T-helper 22 cell (primary cell): ENCODE measurements at regions not wholly inside any gene's neighbourhood (a gene's known extent, or its start where the extent isn't known, plus 50 kb on each side); places are given as distances from the start of the nearest gene placed in this dataset.

Experiments
- DNase-seq: peaks from one replicate; pipeline ENCODE4 v3.0.0-alpha.2; 2020; ENCODE audit warnings: low read depth

DNA sequence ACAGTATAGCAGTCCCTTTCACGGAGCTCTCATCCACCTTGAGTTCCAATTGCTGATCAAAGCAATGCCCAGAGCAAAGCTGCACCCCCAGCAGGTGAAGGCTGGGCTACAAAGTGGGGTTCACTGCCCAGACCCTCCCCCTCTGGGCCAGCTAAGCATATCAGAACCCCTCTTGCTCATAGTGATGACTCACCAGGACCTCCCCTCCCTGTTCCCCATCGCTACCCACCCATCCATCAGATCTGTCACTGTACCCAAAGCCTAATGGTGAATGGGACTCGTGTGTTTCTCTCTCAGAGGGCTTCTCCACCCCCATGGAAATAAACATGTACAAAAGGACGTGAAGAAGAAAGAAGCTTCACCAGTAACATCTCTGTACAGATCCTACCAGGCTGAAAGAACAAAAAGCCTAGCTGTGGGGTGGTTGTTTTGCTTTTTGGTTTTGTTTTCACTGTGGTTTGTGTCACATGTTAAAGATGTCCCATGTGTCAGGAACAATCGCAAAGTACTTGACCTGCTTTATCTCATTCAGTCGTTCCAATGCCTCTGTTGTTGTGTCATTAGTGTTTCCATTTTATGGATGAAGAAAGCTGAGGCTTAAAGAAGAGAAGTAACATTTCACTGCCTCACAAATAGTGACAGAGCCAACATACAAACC lies 518.5 kb downstream of the CD83 start:
- DNase-seq: no peak

DNA sequence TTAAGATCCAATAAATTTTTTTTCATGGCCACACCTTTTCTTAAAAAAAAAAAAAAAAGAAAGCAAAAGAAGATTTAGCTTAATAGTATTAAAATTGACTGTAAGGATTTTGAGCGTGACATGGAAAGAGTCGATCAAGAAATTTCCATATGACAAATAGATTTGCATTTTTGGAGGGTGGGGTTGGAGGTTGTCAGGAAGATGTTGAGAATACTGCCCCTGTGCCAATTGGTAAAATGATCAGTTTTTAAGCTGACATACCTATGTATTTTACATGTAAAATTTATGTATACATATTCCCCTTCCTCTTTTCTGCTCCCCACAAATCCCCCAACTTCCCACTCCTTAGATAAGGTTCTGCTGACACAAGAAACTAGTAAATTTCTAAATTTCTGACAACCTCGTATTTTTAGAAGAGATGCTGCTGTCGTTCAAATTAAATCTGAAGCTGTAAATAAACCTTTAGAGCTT lies 520.9 kb downstream of the CD83 start:
- DNase-seq: no peak

DNA sequence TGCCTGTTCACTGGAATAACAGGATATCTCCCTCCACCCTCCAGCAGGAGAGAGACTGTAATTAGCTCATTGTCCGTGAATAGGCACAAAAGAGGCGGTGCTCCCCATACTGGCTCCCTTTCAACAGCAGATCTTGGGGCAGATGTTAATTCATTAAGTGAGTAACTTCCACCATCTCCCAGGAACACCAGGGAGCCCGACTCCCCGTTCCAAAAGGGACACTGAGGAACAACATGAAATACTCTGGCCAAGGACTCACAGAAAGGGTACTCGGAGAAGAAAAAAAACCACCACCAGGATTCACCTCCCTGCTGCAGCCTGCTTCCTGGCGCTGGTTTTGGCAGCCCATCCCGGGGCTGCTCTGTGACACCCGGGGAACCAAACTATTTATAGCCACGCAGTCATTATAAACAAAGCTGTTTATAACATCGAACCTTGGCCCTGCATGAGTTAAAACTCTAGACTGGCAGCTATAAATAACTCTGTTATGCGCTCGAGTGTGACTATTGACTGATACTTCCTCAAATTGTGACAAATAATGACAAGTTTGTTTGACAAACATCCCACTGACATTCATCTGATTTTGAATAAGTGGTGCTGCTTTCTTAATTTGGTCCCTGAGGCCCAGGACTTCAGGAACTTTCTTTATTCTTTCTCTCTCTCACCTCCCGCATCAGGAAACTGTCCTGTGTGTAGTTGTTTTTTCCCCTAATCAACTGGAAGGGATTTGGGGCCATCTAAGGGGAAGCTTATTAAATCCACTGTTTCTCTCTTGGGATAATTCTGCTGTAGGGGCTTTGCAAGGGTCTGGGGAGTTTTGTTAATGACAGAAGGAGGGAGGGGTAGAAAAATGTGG lies 521.6 kb downstream of the CD83 start:
- DNase-seq: no peak

DNA sequence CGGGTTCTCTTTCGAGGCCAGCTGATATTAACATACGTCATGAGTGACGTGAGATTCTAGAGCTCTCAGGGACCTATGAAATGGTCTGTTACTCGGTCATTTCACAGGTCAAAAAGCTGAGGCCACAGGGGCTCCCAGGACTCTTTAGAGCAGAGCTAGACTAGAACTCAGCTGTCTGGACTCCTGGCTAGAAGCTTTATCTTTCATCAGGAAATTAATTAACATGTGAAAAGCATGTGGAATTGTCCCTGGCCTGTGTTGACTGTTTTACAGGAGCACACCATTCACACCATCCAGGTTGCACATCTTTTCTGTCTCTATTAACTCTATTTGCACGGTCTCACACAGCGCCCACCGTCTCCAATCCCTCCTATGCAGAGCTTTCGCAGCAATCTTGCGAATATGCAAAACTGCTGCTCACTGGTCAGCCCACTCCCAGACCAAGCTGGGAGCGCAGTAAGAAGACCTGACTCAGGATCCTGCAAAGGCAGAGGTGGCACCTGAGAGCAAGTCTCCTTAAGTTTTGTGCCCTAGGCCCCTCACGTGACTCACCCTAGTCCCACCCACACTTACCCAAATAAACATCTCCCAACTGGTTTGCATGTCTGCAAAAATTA lies 522.5 kb downstream of the CD83 start:
- no peak for DNase-seq

DNA sequence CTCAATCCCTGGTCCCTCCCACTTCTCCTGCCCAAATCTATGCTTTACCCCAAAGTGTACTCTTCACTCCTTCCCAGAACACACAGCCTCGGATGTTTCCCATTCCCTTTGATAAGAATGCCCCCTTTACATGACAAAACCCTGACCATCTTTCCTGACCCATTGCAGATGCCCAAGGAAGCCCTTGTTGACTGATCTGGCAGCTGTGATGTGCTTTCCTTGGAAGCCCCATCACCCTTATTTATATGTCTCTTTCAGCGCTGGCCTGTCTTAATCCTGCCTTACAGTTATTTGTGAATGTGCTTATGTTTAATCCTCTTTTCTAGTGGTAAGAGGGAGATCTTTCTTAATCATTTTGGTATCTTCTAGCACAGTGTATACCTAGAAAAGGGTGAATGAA lies 523.1 kb downstream of the CD83 start:
- no peak for DNase-seq

DNA sequence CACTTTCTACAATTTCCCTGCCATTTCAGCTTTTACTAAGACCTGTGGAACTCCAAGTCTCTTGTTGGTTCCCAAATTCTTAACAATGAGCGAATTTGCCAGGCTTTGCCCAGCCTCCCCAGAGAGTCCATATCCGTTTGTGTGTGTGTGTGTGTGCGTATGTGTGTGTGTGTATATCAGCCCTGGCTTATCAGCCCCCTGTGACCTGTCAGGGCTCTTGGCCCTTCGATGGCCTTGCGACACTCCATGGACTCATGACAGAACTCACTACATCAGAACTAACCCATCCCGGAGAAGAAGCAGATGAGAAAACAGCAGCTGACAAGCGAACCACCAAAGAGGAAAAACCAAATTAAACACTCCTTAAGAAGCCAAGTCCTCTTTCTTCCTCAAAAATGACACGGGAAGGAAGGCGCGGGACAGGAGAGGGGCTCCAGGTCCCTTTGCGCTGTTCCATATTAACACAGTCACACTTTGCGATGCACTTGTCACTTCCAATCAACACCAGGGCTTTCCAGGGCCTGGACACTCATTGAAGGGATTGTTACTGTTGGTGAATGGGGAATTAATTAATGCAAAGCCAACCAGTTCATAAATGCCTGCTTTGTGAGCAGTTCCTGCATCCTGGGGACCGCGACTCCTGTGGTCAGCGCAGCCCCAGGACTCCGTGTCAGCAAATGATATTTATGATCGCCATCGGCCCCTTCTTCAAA lies 524.0 kb downstream of the CD83 start:
- no peak for DNase-seq

DNA sequence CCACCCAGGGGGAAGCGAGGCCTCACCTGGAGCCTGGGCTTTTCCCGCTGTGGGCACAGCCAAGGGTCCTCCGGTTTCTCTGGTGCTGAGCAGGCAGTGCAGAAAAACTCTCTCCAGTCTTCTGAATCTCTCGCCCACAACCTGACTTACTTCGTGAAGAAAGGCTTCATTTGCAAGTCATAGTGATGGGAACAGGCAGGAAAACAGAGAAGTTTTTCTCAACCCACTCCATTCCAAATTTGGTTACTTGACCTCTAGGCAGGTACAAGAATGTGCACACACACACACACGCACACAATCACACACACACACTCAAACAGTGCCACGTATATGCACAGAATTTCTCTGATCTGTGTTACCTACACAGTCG lies 524.5 kb downstream of the CD83 start:
- DNase-seq: no peak

DNA sequence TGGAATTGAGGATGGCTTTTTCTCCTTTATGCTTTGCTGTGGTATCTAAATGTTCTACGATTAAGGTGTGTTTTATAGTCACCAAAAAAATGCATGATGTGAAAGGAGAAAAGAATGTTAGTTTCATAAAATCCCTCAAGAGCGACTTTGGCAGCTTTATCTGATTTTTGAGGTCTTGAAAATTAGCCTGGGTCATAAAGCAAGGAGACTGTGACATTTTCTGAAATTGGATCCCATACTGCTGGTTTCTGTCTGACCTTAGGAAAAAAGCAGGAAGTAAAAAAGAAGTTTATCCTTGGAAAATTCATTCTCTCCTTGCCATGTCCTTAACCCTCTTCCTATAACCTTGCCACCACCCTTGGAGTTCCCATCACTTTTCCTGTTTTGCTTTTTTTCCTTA lies 525.3 kb downstream of the CD83 start:
- no peak for DNase-seq

DNA sequence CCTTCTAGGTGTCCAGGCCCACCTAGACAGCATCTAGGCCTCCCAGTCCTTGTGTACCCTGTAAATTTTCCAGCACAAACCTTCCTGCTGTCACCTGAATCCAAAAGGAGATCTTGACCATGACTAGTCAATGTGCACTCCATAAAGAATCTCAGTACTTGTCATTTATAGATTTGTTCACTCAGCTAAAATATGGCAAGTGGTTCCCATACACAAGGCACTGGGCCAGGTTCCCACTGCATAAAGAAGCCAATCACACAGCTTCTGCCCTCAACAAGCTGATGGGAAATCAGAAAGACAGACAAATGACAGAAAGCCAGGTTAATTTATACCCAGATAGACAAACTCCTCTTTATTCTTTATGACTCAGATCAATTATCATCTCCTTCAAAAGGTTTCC lies 526.8 kb downstream of the CD83 start:
- no peak for DNase-seq

DNA sequence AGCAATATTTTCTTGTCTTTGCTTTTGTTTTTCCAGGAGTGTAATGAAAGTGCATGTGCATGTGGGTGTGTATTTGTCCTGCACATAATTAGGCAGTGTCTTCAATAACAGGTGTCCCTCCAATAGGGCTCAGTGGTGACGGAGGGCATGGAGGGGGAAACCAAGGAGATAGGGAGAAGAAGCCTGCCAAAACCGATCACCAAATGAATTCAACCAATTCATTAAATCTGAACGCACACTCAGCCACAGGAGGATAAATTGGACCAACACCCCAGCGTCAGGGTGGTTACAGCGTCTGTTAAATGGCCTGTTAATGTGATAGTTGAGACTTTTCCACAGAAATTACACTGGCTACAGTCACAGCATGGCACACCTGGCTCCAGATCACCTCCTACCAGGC lies 527.6 kb downstream of the CD83 start:
- no peak for DNase-seq

DNA sequence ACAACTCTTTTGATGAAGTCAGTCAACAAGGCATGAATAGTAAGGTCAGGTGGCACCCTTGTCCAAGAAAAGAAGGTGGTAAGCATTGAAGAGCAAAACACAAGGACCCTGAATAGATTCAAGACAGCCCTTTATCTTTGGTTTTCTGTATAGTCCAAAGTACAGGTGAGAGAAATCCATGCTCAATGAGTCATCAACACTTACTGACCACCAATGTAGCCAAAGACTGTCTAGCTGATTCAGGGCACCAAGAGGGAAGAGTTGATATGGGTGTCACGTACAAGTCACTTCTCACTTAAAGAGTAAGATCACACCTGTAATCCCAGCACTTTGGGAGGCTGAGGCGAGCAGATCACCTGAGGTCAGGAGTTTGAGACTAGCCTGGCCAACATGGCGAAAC lies 528.3 kb downstream of the CD83 start:
- DNase-seq: no peak

DNA sequence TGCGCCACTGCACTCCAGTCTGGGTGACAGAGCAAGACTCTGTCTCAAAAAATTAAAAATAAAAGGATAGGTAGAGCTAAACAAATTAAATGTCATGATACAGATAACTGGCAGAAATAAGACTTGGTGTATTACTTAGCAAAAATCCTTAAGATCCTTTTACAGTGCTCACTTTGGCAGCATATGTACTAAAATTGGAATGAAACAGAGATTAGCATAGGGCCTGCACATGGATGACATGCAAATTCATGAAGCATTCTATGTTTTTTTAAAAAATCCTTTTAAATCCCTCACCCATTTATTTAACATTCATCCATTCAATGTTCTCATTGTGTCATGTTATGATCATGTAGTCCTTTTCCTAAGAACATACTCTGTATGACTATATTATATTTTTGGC lies 528.8 kb downstream of the CD83 start:
- no peak for DNase-seq

DNA sequence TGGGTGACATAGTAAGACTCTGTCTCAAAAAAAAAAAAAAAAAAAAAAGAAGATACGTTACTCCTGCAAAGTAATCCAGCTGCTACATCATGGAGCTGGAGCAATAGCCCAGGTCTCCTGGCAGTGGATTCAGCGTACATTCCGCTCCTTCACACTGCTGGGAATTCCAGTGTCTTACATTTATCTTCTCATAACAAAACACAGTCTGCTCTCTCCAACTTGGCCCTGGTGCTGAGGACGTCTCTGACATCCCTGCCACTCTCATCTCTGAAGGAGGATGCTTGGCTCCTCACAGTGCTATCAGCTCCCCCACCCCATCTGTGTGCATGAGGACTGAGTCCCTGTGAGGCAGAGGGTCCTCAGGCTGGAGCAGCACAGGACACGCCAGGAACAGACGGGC lies 529.8 kb downstream of the CD83 start:
- no peak for DNase-seq

DNA sequence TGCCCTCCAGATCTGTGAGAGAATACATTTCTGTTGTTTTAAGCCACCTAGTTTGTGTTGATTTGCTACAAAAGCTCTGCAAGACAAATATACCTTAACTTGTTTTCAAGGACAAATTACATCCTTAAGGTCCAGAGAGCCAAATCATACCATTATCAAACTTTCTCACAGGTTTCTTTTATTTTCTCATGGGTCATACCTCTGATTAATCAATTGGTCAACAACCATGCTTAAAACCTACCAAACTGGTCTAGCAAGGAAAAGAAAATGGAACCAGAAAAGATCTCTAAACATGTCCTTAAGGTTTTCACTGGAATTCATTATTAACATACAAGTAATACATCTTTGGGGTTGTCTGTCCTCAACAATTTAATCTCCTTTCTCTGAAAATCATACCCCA lies 535.0 kb downstream of the CD83 start:
- no peak for DNase-seq

DNA sequence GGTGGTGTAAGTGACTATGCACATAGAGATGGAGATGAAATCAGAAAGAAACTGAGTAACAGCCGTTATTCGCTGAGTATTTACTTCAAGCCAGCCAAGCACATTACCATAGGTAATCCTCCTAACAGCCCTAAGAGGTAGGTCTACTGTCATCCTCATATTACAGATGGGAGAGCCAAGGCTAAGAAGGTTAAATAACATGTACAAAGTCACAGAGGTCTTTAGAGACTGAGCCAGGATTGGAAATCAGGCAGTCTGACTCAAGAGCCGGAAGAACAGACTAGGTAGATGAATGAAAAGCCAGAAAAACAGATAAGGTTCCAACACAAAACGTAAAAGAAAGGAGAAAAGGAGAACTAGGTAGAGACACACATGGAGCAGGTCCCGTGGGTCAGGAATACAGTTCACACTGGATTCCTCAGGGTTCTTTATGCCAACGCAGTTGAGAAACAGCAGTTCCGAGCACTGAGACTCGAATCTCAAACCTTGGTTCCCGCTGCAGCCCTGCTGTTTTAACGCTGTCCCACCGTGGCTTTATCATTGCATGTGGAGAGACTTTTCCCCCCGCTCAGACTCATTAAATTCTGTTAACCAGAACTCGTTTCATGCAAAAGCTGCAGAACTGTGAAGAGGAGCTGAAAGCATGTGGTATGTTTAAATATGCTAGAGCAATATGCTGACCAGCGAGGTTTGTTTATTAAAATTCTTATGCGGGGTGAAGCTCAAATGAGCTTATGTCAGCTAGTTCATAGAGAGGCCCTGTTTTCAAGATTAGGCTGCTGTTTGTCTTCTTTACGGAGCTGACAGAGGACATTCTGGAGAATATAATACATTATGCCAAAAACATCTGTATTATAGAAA lies 537.9 kb downstream of the CD83 start:
- DNase-seq: no peak

DNA sequence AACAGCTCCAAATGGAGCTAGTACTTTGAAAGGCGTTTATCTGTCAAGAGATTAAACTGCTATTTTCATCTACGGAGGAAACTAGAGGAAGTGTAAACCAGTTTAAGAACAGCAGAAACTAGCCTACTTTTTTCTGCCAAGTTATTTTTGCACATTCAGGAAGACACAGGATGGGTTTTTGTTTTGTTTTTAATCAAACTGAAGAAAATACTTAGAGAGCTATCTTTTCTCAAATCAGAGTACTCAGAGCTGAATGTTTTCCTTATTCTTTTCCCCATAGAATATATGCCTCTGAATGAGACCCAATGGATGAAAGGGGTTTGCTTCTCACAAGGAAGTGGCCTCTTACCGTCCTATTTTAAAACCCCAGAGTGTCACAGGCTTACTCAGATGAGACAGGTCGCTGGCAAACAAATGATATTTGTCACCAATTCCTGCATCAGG lies 538.5 kb downstream of the CD83 start:
- no peak for DNase-seq

DNA sequence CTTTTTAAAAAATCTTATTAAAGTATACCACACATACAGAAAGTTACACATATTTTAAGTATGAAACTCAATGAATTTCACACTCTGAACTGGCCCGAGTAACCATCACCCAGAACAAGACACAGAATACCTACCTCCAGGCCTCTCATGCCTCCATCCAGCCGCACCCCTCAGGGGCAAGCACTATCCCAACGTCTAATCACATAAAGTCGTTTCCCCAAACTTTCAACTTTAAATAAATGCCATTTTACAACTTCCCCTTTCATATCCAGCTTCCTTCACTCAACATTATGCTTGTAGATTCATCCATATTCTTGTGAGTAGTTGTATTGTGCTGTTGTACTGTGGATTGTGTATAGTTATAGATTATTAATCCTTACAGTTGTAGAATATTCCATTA lies 539.1 kb downstream of the CD83 start:
- no peak for DNase-seq

DNA sequence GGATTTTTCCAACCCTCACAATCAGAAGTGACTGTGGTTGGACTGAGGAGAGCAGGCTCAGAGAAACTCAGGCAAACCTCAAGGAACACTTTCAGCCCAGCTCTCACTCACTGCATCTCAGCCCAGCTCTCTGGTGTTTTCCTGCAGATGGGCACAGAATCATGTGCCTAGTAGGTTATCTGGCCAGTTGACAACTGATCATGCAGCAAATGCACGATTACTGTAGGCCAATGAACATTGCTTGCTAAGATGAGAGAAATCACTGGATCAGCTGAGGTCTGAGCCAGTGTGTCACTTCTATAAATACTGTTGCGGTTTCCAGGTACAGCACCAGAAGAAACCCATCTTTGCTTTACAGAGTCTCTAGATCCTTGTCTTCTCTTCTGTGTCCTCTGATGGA lies 540.5 kb downstream of the CD83 start:
- no peak for DNase-seq

DNA sequence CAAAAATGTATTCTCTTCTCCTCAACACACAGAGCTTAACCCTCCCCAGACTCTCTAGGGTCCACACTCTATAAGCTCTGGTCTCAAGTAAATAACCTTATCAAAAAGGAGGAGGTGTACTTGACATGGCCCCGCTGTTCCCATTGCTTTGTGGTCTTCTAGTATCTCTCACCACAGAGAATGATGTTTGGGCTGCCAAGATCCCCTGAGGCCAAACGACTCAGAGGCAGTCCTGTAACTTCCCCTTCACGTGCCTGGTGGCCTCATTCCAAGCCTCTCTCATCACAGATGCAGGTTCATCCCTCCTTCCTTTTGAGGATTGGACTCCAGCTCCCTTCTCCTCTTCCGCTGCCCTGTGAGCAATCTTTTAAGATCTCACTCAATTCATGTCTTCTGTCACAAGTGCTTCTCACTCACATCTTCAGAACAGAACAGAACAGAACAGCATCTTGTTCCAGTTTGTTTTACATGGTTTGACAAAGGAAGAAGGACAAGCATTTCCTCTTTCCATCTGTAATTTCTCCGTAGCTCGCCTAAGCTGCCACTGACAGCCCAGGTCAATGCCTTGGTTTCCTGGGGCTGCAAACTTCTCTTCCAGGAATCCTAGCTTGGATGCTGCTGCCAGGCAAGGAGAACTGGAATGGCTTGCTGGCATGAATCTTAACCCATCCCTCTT lies 541.5 kb downstream of the CD83 start:
- DNase-seq: no peak

DNA sequence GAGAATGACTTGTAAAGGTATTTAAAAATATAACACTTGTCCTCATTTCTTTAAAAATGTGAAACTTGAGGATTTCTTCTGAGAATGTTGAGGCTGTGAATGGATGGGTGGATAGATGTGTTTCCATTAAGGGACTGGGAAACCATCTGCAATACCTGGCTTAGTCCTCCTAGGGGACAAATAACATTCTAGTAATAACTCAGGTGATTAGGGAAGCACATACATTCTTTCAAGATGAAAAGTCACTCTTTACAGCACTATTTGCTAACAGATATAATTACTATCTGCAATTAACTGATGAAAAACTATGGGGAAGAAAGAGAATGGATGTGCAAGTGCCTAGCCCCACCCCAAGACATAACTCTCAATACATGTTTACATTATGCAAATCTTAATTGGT lies 542.3 kb downstream of the CD83 start:
- no peak for DNase-seq
